Nephron progenitor cell (in vitro differentiated cells): ENCODE measurements at regions not wholly inside any gene's neighbourhood (a gene's known extent, or its start where the extent isn't known, plus 50 kb on each side); places are given as distances from the start of the nearest gene placed in this dataset.

Experiments used
- DNase-seq: peaks from one replicate; pipeline ENCODE4 v3.0.0; 2021
- H3K27ac Mint-ChIP-seq: 2 replicates; pipeline ENCODE4 v1.8.0; 2021; ENCODE audit warnings: mild to moderate bottlenecking, moderate library complexity, mixed read lengths
- H3K27me3 Mint-ChIP-seq: 2 replicates; pipeline ENCODE4 v1.8.0; 2021; ENCODE audit warnings: mild to moderate bottlenecking, low read depth, mixed read lengths; ENCODE audit not compliant: poor library complexity
- H3K36me3 Mint-ChIP-seq: 2 replicates; pipeline ENCODE4 v1.8.0; 2021; ENCODE audit warnings: low read depth, mixed read lengths
- H3K4me1 Mint-ChIP-seq: 2 replicates; pipeline ENCODE4 v1.8.0; 2021; ENCODE audit warnings: mixed read lengths
- H3K4me3 Mint-ChIP-seq: 2 replicates; pipeline ENCODE4 v1.8.0; 2021; ENCODE audit warnings: mild to moderate bottlenecking, moderate library complexity, mixed read lengths
- H3K9me3 Mint-ChIP-seq: 2 replicates; pipeline ENCODE4 v1.8.0; 2021; ENCODE audit warnings: mild to moderate bottlenecking, moderate library complexity, mixed read lengths
- TF ChIP-seq, protein P1 (sequence below): fragments of 200-600 bp; sonication (generic); IDR thresholded peaks from 2 replicates; pipeline ENCODE4 v1.5.0; 2021; ENCODE audit warnings: antibody characterized with exemption

DNA sequence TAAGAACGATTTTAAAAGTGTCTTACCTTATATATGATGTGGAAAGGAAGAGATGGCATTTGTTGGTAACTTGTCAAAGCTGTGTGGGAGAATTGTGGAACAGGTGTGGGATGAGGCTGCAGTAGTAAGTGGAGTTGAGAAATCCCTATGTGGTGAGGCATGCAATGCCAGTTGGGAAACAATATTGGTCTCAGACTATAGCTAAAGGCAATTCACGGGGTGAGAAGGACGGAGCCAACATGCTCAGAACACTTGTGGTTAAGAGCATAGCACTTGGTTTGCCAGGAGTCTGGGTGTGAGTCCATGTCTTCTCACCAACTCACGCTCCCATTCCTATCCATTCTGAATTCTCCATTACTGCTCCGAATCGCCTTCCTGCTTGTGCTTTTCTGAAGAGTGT, 615.6 kb upstream of the ADAMTS9 start:
- DNase-seq, result no peak
- no peaks in the 10 kb centered on the region for H3K4me1 Mint-ChIP-seq

GRCh38 chr3:65291448-65292125, 603.8 kb upstream of the ADAMTS9 start:
- Mint-ChIP-seq H3K27ac (no peak overlapping the region), H3K4me3 (no peak overlapping the region), H3K27me3 (no peaks in the 10 kb centered on the region), H3K9me3 (no peaks in the 10 kb centered on the region), H3K4me1 (no peaks in the 10 kb centered on the region), H3K36me3 (no peaks in the 10 kb centered on the region)
- DNase-seq, result no peak
- TF ChIP-seq, protein P1, sequence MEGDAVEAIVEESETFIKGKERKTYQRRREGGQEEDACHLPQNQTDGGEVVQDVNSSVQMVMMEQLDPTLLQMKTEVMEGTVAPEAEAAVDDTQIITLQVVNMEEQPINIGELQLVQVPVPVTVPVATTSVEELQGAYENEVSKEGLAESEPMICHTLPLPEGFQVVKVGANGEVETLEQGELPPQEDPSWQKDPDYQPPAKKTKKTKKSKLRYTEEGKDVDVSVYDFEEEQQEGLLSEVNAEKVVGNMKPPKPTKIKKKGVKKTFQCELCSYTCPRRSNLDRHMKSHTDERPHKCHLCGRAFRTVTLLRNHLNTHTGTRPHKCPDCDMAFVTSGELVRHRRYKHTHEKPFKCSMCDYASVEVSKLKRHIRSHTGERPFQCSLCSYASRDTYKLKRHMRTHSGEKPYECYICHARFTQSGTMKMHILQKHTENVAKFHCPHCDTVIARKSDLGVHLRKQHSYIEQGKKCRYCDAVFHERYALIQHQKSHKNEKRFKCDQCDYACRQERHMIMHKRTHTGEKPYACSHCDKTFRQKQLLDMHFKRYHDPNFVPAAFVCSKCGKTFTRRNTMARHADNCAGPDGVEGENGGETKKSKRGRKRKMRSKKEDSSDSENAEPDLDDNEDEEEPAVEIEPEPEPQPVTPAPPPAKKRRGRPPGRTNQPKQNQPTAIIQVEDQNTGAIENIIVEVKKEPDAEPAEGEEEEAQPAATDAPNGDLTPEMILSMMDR, result no peak

More for the DNA sequence above, 615.6 kb upstream of the ADAMTS9 start:
- Mint-ChIP-seq H3K36me3 (no peaks in the 10 kb centered on the region), H3K27ac (no peak overlapping the region), H3K4me3 (no peak overlapping the region), H3K27me3 (peaks cover 8% of the 10 kb centered on the region), H3K9me3 (no peaks in the 10 kb centered on the region)
- TF ChIP-seq, protein P1, result no peak

DNA sequence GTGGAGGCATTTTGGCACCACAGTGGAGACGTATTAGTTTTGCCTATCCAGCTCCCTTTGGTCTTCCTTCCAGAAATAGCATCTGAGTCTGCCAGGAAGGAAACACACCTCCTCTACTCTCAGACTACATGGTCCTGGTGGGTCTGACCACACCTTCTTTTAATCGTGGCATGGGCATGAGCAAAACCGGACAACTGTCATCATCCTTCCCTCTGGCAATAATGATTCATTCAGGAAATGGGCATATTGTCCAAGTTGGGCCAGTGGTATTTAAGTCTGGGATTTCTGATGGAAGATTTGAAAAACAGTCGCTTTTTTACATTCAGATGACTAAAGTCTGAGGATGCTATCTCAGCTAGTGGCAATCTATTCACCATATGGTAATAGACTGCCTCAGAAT, 601.0 kb upstream of the ADAMTS9 start:
- Mint-ChIP-seq H3K27me3 (peaks cover 3% of the 10 kb centered on the region), H3K4me3 (no peak overlapping the region), H3K36me3 (no peaks in the 10 kb centered on the region), H3K27ac (no peak overlapping the region), H3K9me3 (no peaks in the 10 kb centered on the region), H3K4me1 (no peaks in the 10 kb centered on the region)
- TF ChIP-seq, protein P1, result no peak
- no peak for DNase-seq

GRCh38 chr3:65285956-65286355, 598.2 kb upstream of the ADAMTS9 start:
- Mint-ChIP-seq H3K27me3 (peaks cover 4% of the 10 kb centered on the region), H3K27ac (no peak overlapping the region), H3K36me3 (no peaks in the 10 kb centered on the region), H3K4me3 (no peak overlapping the region), H3K4me1 (no peaks in the 10 kb centered on the region), H3K9me3 (no peaks in the 10 kb centered on the region)
- TF ChIP-seq, protein P1, result no peak
- DNase-seq, result no peak

DNA sequence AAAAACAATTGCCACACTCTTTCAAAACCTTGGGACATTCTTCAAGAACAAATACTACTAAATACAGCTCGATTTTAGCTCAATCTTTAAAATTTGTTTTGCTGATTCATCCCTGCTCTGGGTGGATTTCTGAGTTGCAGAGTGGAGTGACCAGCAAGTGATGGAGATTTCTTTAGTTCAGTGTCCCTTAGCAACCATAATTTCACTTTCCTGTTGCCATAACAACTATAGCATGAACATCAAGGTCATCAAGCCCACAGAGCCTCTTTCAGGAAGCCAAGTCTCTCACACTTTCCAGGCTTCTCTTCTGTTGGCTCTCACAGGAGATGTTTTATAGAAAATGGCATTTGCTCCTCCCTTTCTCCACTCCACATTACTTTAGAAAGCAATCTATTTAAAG, 597.2 kb upstream of the ADAMTS9 start:
- Mint-ChIP-seq H3K4me1 (no peaks in the 10 kb centered on the region), H3K27me3 (peaks cover 6% of the 10 kb centered on the region), H3K36me3 (no peaks in the 10 kb centered on the region), H3K4me3 (no peak overlapping the region), H3K9me3 (no peaks in the 10 kb centered on the region), H3K27ac (no peak overlapping the region)
- no peak for DNase-seq
- TF ChIP-seq, protein P1, result no peak

DNA sequence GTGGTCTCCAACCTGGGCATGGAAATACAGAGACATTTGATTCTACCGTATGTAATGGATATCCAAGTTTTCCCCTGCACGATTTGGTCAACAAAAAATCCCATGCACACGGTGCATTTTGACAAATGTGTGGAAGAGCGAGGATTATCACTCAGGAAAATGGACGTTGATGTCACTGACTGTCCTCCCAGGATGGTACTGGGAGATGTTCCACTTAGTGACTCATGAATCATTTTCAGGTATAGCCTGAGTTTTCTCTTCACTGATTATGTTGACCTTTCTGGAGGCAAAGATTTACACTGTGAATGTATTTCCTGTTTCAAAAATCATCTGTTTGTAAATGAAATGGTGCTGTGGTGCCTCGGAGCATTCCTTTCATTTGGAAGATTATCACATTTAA, 596.7 kb upstream of the ADAMTS9 start:
- Mint-ChIP-seq H3K36me3 (no peaks in the 10 kb centered on the region), H3K27ac (no peak overlapping the region), H3K27me3 (peaks cover 6% of the 10 kb centered on the region), H3K4me3 (no peak overlapping the region), H3K4me1 (no peaks in the 10 kb centered on the region), H3K9me3 (no peaks in the 10 kb centered on the region)
- DNase-seq, result no peak
- TF ChIP-seq, protein P1, result no peak
